ENCODE measurements at regions not wholly inside any gene's neighbourhood (a gene's known extent, or its start where the extent isn't known, plus 50 kb on each side); places are given as distances from the start of the nearest gene placed in this dataset.

DNA sequence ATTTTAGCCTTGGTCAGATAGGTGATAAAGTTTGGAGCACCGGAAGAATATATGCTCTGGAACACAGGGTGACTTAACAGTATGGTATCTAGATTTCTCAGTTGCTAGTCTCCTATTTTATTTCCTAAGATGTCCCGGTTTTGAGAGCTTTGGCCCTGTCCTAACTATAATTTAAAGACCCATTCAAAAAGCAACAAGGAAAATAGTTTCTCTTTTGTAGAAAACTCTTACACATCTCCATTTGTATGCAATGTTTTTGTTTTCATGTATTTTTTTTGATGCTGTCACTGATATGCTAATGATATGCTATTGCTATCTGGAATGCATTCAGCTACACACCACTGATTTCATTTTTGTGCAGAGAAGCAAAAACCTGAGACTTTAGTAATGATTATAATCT, 237.8 kb downstream of the GPD2 start:
- TF ChIP-seq, protein P1, sequence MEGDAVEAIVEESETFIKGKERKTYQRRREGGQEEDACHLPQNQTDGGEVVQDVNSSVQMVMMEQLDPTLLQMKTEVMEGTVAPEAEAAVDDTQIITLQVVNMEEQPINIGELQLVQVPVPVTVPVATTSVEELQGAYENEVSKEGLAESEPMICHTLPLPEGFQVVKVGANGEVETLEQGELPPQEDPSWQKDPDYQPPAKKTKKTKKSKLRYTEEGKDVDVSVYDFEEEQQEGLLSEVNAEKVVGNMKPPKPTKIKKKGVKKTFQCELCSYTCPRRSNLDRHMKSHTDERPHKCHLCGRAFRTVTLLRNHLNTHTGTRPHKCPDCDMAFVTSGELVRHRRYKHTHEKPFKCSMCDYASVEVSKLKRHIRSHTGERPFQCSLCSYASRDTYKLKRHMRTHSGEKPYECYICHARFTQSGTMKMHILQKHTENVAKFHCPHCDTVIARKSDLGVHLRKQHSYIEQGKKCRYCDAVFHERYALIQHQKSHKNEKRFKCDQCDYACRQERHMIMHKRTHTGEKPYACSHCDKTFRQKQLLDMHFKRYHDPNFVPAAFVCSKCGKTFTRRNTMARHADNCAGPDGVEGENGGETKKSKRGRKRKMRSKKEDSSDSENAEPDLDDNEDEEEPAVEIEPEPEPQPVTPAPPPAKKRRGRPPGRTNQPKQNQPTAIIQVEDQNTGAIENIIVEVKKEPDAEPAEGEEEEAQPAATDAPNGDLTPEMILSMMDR (IDR thresholded peaks at IDR 0.05; ENCODE audit: low read depth, low read length): no peak

GRCh38 chr2:156675896-156676295, 239.7 kb downstream of the GPD2 start:
- TF ChIP-seq, protein P1 (IDR thresholded peaks at IDR 0.05; ENCODE audit: low read depth, low read length): no peak
- DNase-seq (ENCODE audit: low read depth in 2 of 2): no peak
- no peak overlapping the region for H3K4me3 ChIP-seq (replicated peaks in 1 of 2; ENCODE audit: low read depth in 2 of 2, low read length in 2 of 2)

More for the DNA sequence above, 237.8 kb downstream of the GPD2 start:
- H3K4me3 ChIP-seq (replicated peaks in 1 of 2; ENCODE audit: low read depth in 2 of 2, low read length in 2 of 2): no peak overlapping the region
- DNase-seq (ENCODE audit: low read depth in 2 of 2): no peak

- H3K4me3 ChIP-seq (replicated peaks in 1 of 2; ENCODE audit: low read depth in 2 of 2, low read length in 2 of 2): no peak overlapping the region
- DNase-seq (ENCODE audit: low read depth in 2 of 2): no peak
These were observed 243.6 kb downstream of the GPD2 start for GRCh38 chr2:156679820-156680219.

DNA sequence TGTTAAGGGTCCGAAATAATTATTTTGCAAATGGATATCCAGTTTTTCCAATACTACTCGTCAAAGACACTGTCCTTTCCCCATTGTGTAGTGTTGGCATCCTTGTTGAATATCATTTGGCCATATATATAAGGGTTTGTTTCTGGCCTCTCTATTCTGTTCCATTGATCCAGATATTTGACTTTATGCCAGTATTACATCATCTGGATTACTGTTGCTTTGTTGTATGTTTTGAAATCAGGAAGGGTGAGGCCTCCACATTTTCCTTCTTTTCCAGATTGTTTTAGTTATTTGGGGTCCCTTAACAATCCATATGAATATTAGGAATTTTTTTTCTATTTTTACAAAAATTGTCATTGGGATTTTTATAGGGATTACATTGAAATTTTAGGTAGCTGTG, 244.1 kb downstream of the GPD2 start:
- no peak overlapping the region for H3K4me3 ChIP-seq (replicated peaks in 1 of 2; ENCODE audit: low read depth in 2 of 2, low read length in 2 of 2)
- TF ChIP-seq, protein P1 (IDR thresholded peaks at IDR 0.05; ENCODE audit: low read depth, low read length): no peak
- no peak for DNase-seq (ENCODE audit: low read depth in 2 of 2)

More at GRCh38 chr2:156679820-156680219, 243.6 kb downstream of the GPD2 start:
- TF ChIP-seq, protein P1 (IDR thresholded peaks at IDR 0.05; ENCODE audit: low read depth, low read length): no peak

DNA sequence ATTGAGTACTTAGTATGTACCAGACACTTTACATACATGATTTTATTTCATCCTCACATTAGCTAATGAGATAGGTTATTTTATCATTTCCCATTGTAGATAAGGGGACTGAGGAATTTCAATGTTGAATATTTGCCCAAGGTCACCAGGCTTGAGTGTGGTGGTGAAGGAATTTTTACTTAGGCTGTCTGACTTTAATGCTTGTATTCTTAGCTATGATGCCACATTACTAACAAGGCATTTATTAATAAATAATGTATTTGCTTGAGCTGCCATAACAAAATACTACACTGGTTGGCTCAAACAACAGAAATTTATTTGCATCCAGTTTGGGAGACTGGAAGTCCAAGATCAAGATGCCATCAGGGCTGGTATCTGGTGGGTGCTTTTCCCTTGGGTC, 250.9 kb downstream of the GPD2 start:
- no peak overlapping the region for H3K4me3 ChIP-seq (replicated peaks in 1 of 2; ENCODE audit: low read depth in 2 of 2, low read length in 2 of 2)
- DNase-seq (ENCODE audit: low read depth in 2 of 2): no peak
- TF ChIP-seq, protein P1 (IDR thresholded peaks at IDR 0.05; ENCODE audit: low read depth, low read length): no peak

DNA sequence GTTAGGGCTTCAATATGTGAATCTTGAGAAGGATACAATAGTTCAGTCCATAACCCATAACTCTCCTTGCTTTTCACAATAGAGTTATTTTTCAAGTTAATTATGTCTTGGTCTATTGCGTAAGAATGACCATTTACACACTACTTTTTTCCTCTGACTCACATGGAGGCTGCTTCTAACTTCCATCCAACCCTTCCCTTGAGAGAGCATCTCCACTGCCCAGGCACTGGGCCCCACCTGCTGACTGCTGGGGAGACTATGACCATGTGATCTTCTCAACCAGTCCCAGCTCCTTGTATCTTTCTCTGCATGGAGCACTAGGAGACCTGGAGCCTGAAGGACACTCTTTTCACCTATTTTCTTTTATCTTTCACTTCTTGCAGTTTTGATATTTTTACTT, 251.5 kb downstream of the GPD2 start:
- no peak overlapping the region for H3K4me3 ChIP-seq (replicated peaks in 1 of 2; ENCODE audit: low read depth in 2 of 2, low read length in 2 of 2)
- DNase-seq (ENCODE audit: low read depth in 2 of 2): peak; percentile 18 to 45
- TF ChIP-seq, protein P1 (IDR thresholded peaks at IDR 0.05; ENCODE audit: low read depth, low read length): no peak

- TF ChIP-seq, protein P1 (IDR thresholded peaks at IDR 0.05; ENCODE audit: low read depth, low read length): no peak
- DNase-seq (ENCODE audit: low read depth in 2 of 2): no peak
These were observed 253.8 kb downstream of the GPD2 start for GRCh38 chr2:156689939-156690338.

More at GRCh38 chr2:156689939-156690338, 253.8 kb downstream of the GPD2 start:
- H3K4me3 ChIP-seq (replicated peaks in 1 of 2; ENCODE audit: low read depth in 2 of 2, low read length in 2 of 2): no peak overlapping the region
